HUES64 (cell line): ENCODE measurements at regions not wholly inside any gene's neighbourhood (a gene's known extent, or its start where the extent isn't known, plus 50 kb on each side); places are given as distances from the start of the nearest gene placed in this dataset.
"Not testable (repeated sequence)": the region's sequence is repeated elsewhere in the genome, so short reads cannot be mapped to it uniquely, and the experiment has no call there.

Experiments used
- H3K27ac ChIP-seq: 2 replicates; pipeline ENCODE4 v1.7.0; 2013; ENCODE audit warnings: low read depth, low read length, inconsistent platforms
- H3K27me3 ChIP-seq: 2 replicates; pipeline ENCODE4 v1.6.1; 2013; ENCODE audit warnings: mild to moderate bottlenecking, low read length; ENCODE audit not compliant: insufficient read depth
- H3K36me3 ChIP-seq: 2 replicates; pipeline ENCODE4 v1.6.1; 2013; ENCODE audit warnings: mild to moderate bottlenecking, low read length; ENCODE audit not compliant: insufficient read depth
- H3K4me1 ChIP-seq: 2 replicates; pipeline ENCODE4 v1.6.1; 2013; ENCODE audit warnings: mild to moderate bottlenecking, low read length, moderate library complexity; ENCODE audit not compliant: insufficient read depth
- H3K4me3 ChIP-seq: 2 replicates; pipeline ENCODE4 v1.5.1; 2013; ENCODE audit warnings: mild to moderate bottlenecking, low read length, moderate library complexity
- H3K9ac ChIP-seq: 2 replicates; pipeline ENCODE4 v1.6.1; 2013; ENCODE audit warnings: mild to moderate bottlenecking, low read depth, low read length
- H3K9me3 ChIP-seq: 2 replicates; pipeline ENCODE4 v1.6.1; 2013; ENCODE audit warnings: low read depth, low read length; ENCODE audit not compliant: insufficient read depth
- WGBS: fragments of 150-250, 120-280 bp; methylation state at CpG from one replicate; pipeline ENCODE4 v1.1.7; 2013; ENCODE audit warnings: missing lambda C conversion rate; 5-methylcytosine and 5-hydroxymethylcytosine counted together

DNA sequence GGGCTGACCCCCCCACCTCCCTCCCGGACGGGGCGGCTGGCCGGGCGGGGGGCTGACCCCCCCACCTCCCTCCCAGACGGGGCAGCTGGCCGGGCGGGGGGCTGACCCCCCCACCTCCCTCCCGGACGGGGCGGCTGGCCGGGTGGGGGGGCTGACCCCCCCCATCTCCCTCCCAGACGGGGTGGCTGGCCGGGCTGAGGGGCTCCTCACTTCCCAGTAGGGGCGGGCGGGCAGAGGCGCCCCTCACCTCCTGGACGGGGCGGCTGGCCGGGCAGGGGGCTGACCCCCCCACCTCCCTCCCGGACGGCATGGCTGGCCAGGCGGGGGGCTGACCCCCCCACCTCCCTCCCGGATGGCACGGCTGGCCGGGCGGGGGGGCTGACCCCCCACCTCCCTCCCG lies 115.7 kb downstream of the MIAT start:
- WGBS, result 99% methylated on average over 7 of the region's 28 CpGs
- peaks cover 14% of the 10 kb centered on the region for H3K27me3 ChIP-seq
- not testable (repeated sequence) for H3K36me3 ChIP-seq, H3K9ac ChIP-seq, H3K9me3 ChIP-seq, H3K27ac ChIP-seq, H3K4me3 ChIP-seq
- H3K4me1 ChIP-seq, result peaks cover 24% of the 10 kb centered on the region

GRCh38 chr22:26775394-26775793 lies 118.0 kb downstream of the MIAT start:
- Histone ChIP-seq H3K27ac (no peak overlapping the region), H3K9me3 (peaks cover 3% of the 10 kb centered on the region; the same call in 1 of the 2 replicates), H3K4me3 (no peak overlapping the region), H3K36me3 (0 out of 2 replicates have a peak, but pooled peaks cover 4% of the 10 kb centered on the region), H3K9ac (no peak overlapping the region), H3K27me3 (peaks cover 18% of the 10 kb centered on the region), H3K4me1 (peaks cover 35% of the 10 kb centered on the region)
- 90% methylated on average over 3 of the region's 3 CpGs for WGBS

- peak overlapping the region; percentile 37; the same call in 1 of the 2 replicates for H3K9ac ChIP-seq
- peaks cover 3% of the 10 kb centered on the region; the same call in 1 of the 2 replicates for H3K9me3 ChIP-seq
- 0 out of 2 replicates have a peak, but pooled peaks cover 4% of the 10 kb centered on the region for H3K36me3 ChIP-seq
- WGBS, result 33% methylated on average over 6 of the region's 6 CpGs
- no peak overlapping the region for H3K4me3 ChIP-seq
- H3K27me3 ChIP-seq, result peaks cover 18% of the 10 kb centered on the region
- H3K27ac ChIP-seq, result peak overlapping the region; percentile 77
- peaks cover 35% of the 10 kb centered on the region for H3K4me1 ChIP-seq
Measured at GRCh38 chr22:26777156-26777801, 119.9 kb downstream of the MIAT start.

DNA sequence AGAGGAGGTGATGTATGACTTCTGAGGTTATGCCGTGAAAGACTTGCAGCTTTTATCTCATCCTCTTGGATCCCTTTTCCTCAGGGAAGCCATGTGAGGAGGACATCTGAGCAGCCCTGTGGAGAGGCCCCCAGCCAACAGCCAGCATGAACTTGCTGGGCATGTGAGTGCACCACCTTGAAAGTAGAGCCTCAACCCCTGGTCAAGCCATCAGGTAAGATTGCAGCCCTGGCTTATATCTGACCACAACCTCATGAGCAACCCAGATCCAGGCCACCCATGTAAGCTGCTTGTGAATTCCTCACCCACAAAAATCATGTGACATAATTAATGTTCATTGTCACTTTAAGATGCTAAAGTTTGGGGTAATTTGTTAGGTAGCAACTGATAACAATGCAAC lies 121.0 kb downstream of the MIAT start:
- whole genome bisulfite sequencing, result 100% methylated on average over 1 of the region's 1 CpG

DNA sequence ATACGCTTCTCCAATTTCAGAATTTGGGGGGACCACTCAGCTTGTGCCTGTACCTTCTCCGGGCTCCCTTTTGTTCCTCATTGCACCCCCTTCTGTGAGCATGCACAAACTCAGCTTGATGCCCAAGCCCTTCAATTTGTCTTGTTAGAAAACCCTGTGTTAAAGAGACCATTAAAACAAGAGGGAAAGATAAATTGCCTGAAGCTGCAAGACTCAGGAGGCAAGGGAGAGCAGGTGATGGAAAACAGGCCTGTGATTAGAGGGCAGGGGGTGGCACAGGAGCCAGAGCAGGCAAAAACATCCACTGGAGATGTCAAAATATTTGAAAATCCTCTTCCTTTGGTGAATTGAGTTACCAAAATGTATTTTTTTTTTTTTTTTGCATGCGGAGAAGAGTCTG lies 121.7 kb downstream of the MIAT start:
- no peak overlapping the region for H3K27ac ChIP-seq
- H3K4me1 ChIP-seq, result peaks cover 41% of the 10 kb centered on the region
- no peak overlapping the region for H3K4me3 ChIP-seq
- no peak overlapping the region for H3K9ac ChIP-seq
- 81% methylated on average over 3 of the region's 3 CpGs for WGBS
- H3K36me3 ChIP-seq, result 0 out of 2 replicates have a peak, but pooled peaks cover 4% of the 10 kb centered on the region
- H3K9me3 ChIP-seq, result peaks cover 3% of the 10 kb centered on the region; the same call in 1 of the 2 replicates
- H3K27me3 ChIP-seq, result peaks cover 27% of the 10 kb centered on the region

More for the DNA sequence above, 121.0 kb downstream of the MIAT start:
- no peak overlapping the region for H3K4me3 ChIP-seq
- H3K9me3 ChIP-seq, result peaks cover 3% of the 10 kb centered on the region; the same call in 1 of the 2 replicates
- no peak overlapping the region for H3K27ac ChIP-seq
- no peak overlapping the region for H3K9ac ChIP-seq
- H3K27me3 ChIP-seq, result peaks cover 27% of the 10 kb centered on the region
- 0 out of 2 replicates have a peak, but pooled peaks cover 4% of the 10 kb centered on the region for H3K36me3 ChIP-seq
- peaks cover 35% of the 10 kb centered on the region for H3K4me1 ChIP-seq

DNA sequence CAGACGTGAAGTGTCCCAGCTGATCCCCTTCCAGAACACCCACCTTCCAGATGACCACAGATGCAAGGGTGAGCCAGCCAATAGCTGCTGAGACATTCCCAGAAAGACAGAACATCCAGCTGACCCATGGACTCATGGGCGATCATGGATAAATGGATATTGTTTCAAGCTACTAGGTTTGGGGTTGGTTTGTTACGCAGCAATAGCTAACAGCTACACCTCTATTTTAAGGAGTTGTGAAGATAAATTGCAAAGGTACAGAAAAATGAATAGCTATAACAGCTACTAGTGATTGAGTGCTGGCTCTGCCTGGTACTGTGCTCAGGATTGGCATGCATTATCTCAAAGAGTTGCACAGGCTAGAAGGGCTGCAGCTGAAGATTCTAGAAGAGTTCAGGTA lies 122.5 kb downstream of the MIAT start:
- H3K4me1 ChIP-seq, result peaks cover 45% of the 10 kb centered on the region
- 89% methylated on average over 3 of the region's 3 CpGs for WGBS
- H3K4me3 ChIP-seq, result no peak overlapping the region
- no peak overlapping the region for H3K9ac ChIP-seq
- H3K9me3 ChIP-seq, result peaks cover 3% of the 10 kb centered on the region; the same call in 1 of the 2 replicates
- peaks cover 27% of the 10 kb centered on the region for H3K27me3 ChIP-seq
- H3K36me3 ChIP-seq, result 0 out of 2 replicates have a peak, but pooled peaks cover 4% of the 10 kb centered on the region
- no peak overlapping the region for H3K27ac ChIP-seq

GRCh38 chr22:26780521-26780920 lies 123.1 kb downstream of the MIAT start:
- Histone ChIP-seq H3K27ac (no peak overlapping the region), H3K9me3 (peaks cover 3% of the 10 kb centered on the region; the same call in 1 of the 2 replicates), H3K4me1 (peaks cover 40% of the 10 kb centered on the region), H3K36me3 (0 out of 2 replicates have a peak, but pooled peaks cover 4% of the 10 kb centered on the region), H3K4me3 (no peak overlapping the region), H3K9ac (no peak overlapping the region), H3K27me3 (peaks cover 27% of the 10 kb centered on the region)

- Histone ChIP-seq H3K9me3 (peaks cover 3% of the 10 kb centered on the region; the same call in 1 of the 2 replicates), H3K36me3 (0 out of 2 replicates have a peak, but pooled peaks cover 4% of the 10 kb centered on the region), H3K9ac (no peak overlapping the region), H3K4me1 (peaks cover 39% of the 10 kb centered on the region), H3K27ac (no peak overlapping the region), H3K4me3 (no peak overlapping the region), H3K27me3 (peaks cover 26% of the 10 kb centered on the region)
- WGBS, result 97% methylated on average over 2 of the region's 2 CpGs
Measured at GRCh38 chr22:26781062-26781461, 123.7 kb downstream of the MIAT start.

- Histone ChIP-seq H3K4me1 (peaks cover 34% of the 10 kb centered on the region), H3K36me3 (0 out of 2 replicates have a peak, but pooled peaks cover 4% of the 10 kb centered on the region), H3K9ac (no peak overlapping the region), H3K9me3 (peaks cover 3% of the 10 kb centered on the region; the same call in 1 of the 2 replicates), H3K4me3 (no peak overlapping the region), H3K27ac (no peak overlapping the region), H3K27me3 (peaks cover 21% of the 10 kb centered on the region)
- 84% methylated on average over 14 of the region's 15 CpGs for WGBS
Measured at GRCh38 chr22:26781596-26781995, 124.2 kb downstream of the MIAT start.

GRCh38 chr22:26783885-26784284 lies 126.5 kb downstream of the MIAT start:
- Histone ChIP-seq H3K9ac (no peak overlapping the region), H3K36me3 (0 out of 2 replicates have a peak, but pooled peaks cover 4% of the 10 kb centered on the region), H3K27ac (peak overlapping the region; percentile 61), H3K9me3 (peaks cover 3% of the 10 kb centered on the region; the same call in 1 of the 2 replicates), H3K4me1 (peaks cover 12% of the 10 kb centered on the region; the same call in 1 of the 2 replicates), H3K27me3 (peaks cover 9% of the 10 kb centered on the region), H3K4me3 (no peak overlapping the region)
- WGBS, result 18% methylated on average over 18 of the region's 18 CpGs

DNA sequence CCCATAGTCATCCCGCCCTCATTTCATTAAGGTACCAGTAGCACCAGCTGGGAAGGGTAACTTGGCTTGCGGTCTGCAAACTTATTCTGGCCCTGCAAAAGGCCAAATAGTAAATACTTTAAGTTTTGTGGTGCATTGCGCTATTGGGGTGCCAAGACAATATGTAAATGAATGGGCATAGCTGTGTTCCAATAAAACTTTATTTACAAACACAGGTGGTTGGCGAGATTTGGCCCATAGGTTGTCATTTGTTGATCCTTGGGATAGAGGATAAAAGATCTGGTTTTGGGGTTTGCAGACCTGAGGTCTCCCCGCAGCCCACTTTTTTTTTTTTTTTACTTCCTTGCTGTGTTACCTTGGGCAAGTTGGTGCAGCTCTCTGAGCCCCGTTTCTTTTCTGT lies 127.4 kb downstream of the MIAT start:
- 92% methylated on average over 6 of the region's 6 CpGs for WGBS
- Histone ChIP-seq H3K27ac (no peak overlapping the region), H3K4me3 (no peak overlapping the region), H3K27me3 (peaks cover 9% of the 10 kb centered on the region), H3K4me1 (peaks cover 10% of the 10 kb centered on the region; the same call in 1 of the 2 replicates), H3K9me3 (peaks cover 3% of the 10 kb centered on the region; the same call in 1 of the 2 replicates), H3K36me3 (0 out of 2 replicates have a peak, but pooled peaks cover 3% of the 10 kb centered on the region), H3K9ac (no peak overlapping the region)
